T1000 (cell line): ENCODE measurements at regions not wholly inside any gene's neighbourhood (a gene's known extent, or its start where the extent isn't known, plus 50 kb on each side); places are given as distances from the start of the nearest gene placed in this dataset.
"Not testable (repeated sequence)": the region's sequence is repeated elsewhere in the genome, so short reads cannot be mapped to it uniquely, and the experiment has no call there.

Experiments
- DNase-seq: peaks from one replicate; lab custom pipeline; 2025; ENCODE audit warnings: mixed read lengths; lab: John Stamatoyannopoulos, UW

DNA sequence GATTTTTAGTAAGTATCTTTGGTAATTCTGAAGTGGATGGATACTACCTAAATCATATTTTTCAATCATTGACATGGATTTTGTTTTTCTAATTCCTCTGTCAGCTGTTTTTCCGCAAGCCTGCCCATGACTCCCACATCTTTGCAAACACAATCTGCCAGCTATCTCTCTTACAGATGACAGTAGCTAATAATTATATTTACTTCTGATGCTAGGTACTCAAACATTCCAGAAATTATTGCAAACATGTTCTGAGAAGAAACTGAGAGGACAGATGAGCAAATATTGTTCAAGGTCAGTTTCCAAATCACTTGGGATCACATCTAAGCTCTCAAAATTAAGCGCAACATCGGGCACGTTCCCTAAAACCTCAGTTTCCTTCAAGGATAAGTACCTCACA is 270.0 kb upstream of the CDH19 start:
- no peak for DNase-seq

- DNase-seq = no peak
Measured at GRCh38 chr18:66872277-66872676, 268.4 kb upstream of the CDH19 start.

- no peak for DNase-seq
Measured at GRCh38 chr18:66867653-66868052, 263.8 kb upstream of the CDH19 start.

GRCh38 chr18:66866427-66866940 is 262.6 kb upstream of the CDH19 start:
- not testable (repeated sequence) for DNase-seq

DNA sequence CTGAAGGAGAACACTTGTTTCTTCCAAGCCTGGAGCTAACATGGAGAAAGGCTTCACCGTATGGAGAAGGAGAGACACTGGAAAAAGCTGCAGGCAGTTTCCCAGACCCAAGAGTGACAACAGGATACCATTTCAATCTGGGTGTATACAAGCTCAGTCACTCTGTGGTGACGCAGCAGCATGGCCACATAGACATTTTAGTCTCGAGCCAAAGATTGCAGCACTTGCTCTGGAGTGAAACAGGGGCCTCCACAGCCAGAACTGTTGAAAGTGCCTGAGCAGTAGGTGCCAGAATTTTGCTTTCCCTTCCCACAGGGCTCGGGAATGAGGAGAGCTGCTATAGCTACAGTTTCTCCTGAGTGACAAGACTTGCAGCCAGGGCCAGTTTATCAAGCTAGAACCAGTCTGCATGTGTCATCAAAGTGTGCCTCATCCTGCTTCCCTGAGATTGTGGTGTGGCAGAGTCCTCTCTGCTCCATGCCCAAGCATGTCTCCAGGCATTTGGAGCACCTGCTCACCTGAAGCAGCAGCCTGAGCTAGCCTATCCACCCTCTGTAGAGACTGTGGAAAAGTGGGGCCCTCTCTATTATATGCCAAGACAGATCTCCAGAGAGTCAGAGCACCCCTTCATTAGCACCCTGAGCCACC is 234.6 kb upstream of the CDH19 start:
- DNase-seq = no peak

GRCh38 chr18:66833646-66834045 is 229.8 kb upstream of the CDH19 start:
- no peak for DNase-seq

DNA sequence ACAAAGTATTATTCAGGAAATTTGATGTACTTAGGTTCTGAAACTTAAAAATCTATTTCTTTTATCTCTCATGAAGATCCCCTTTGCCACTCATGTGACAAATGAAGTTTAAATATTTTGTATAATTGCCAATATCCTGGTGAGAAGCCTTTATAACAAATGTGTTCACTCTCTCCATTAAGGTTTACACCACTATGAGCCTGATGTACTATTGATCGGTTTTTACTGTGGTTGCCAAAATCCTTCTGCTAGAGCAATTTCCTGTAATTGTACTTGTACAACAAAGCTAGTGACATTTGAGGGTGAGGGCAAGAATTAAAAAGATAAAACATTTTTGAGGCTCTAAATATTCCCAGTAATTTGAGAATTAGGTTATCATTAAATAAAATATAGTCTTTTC is 222.3 kb upstream of the CDH19 start:
- no peak for DNase-seq

- DNase-seq = no peak
Measured at GRCh38 chr18:66825347-66825746, 221.5 kb upstream of the CDH19 start.

- no peak for DNase-seq
Measured at GRCh38 chr18:66819235-66819634, 215.3 kb upstream of the CDH19 start.

DNA sequence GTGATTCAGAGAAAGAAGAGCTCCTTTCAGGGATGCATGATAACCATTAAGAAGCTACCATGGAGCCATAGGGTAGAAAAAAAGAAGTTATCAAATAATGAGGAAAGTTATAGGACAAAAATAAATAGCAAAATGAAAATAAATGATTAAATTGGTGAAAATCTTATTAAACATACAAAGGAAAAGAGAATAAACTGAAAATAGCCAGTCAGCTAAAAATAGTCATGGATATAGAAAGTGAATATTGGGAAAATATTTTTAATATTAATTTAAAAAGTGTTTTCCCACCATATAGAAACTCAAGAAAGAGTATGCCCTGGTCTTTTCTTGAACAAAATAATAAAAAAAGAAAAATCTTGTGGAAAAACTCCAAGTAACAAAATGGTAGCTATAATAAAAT is 209.2 kb upstream of the CDH19 start:
- DNase-seq = no peak

DNA sequence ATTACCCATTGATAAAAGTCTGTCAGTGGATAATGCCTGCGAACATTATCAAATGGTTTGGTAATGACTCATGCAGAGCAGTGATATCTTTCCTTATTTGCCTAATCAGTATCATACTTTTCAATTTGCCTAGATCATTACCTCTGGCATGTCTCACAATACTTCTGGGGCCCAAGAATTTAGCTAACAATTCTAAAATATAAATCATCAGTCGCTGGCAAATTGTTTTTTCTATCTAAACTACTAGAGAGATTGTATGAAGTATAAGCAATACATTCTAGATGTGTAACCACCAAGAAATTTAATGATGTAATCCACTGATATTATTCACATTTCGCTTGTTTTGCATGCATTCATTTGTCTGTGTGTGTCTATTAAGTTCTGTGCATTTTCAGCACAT is 191.2 kb upstream of the CDH19 start:
- DNase-seq = no peak

GRCh38 chr18:66792466-66792865 is 188.6 kb upstream of the CDH19 start:
- no peak for DNase-seq

DNA sequence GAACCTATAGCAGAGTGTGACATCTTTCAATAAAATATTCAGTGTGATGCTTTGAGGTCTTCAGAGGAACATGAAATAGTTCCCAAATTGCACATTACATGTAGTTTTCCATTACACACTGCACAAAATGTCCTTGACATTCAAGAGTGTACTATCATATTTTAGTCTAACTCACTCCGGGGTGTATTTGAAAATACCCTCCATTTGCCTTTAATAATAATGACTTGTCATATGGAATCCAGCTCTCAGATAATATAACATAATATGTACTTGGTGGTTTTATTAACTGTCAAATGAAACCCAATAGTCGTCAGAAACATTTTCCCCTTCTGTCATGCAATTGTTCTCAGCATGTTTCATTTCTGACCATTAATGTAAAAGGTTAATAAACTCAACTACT is 176.7 kb upstream of the CDH19 start:
- DNase-seq = no peak

GRCh38 chr18:66778048-66778447 is 174.2 kb upstream of the CDH19 start:
- DNase-seq = no peak

GRCh38 chr18:66769375-66769774 is 165.5 kb upstream of the CDH19 start:
- DNase-seq = no peak

DNA sequence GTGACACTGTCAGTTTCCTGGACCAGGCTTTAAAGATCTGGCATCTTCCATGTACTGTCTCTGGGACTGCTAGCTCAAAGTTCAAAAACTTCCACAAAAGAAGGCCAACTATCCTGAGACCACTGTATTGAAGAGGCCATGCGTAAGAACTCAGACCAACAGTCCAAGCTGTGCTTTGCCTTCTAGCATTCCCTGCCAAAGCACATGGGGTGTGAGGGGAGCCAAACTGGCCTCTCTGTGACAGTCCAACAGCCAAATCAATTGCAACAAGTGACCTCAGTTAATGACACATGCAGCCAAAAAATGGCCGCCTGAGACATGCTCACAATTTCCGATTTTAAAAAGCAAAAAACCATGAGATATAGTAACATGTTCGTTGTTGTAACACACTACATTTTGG is 160.3 kb upstream of the CDH19 start:
- DNase-seq = no peak

DNA sequence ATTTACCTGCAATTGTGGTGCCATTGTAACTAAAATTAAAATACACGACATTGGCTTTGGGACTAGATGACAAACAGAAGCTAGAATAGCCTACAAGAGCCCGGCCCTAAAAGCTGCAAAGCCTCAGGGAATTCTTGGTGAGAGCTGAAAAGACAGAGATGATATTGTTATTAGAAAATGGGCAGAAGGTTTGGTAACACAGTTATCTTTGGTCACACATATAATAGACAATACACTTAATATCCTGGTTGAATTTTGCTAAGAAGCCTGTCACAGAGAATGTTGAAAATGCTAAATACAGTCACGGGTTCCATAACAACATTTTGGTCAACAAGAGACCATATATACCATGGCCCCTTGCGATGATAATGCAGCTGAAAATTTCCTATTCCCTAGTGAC is 157.3 kb upstream of the CDH19 start:
- no peak for DNase-seq

DNA sequence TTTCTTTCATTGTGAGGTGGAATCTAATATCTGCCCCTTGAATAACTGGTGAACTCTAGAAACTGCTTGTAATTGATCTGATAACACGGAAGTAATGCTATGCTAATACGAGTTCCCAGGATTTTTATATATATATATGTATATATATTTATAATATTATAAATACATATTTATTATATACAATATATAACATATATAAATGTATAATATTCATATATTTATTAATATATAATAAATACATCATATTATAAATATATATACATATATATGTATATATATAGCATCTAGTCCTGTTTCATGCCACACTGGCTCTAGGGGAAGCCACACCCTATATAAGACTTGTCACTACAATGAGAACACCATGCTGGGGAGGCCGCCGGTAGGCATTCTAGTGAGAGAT is 156.7 kb upstream of the CDH19 start:
- no peak for DNase-seq

GRCh38 chr18:66759050-66759828 is 155.3 kb upstream of the CDH19 start:
- DNase-seq = no peak

DNA sequence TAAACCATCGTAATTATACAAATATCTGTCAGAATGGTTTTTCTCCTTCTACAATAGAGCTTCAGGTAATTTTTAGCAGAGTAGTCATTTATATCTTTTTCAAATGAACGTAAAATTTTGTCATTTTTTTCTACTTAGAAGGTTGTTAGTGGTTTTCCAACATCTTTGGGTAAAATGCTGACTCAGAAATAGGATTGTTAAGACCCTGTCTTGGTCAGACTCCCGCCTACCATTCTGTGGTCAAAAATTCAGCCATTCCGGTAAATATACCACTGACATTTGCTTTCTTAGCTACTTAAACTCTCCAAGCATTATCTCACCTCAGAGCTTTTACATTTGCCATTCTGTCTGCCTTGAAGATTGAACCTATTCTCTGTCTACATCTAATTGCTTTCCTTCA is 154.1 kb upstream of the CDH19 start:
- DNase-seq = no peak

- DNase-seq = no peak
Measured at GRCh38 chr18:66754335-66754734, 150.4 kb upstream of the CDH19 start.

DNA sequence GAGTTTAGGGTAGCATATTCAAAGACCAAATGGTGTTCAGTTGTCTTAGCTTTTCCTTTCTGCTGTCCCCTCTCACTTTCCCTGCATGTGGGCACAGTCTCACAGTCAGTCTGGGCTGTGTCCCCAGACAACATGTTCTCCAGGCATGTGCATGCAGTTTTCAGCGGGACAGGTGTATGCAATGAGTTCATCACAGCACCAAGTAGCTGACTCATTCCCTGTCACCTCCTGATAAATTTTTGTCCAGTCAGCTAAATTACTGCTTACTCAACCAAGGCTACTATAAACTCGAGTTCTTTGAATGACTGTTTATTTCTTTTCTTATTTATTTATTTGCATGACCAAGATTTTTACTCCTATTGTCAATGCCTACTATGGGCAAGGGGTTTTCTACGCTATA is 148.8 kb upstream of the CDH19 start:
- no peak for DNase-seq

- no peak for DNase-seq
Measured at GRCh38 chr18:66749481-66750035, 145.7 kb upstream of the CDH19 start.
